ENCODE measurements at regions not wholly inside any gene's neighbourhood (a gene's known extent, or its start where the extent isn't known, plus 50 kb on each side); places are given as distances from the start of the nearest gene placed in this dataset.

GRCh38 chr22:47376901-47377505 is 614.6 kb downstream of the TBC1D22A start:
- no peak for DNase-seq

GRCh38 chr22:47376322-47376700 is 613.9 kb downstream of the TBC1D22A start:
- DNase-seq = no peak

DNA sequence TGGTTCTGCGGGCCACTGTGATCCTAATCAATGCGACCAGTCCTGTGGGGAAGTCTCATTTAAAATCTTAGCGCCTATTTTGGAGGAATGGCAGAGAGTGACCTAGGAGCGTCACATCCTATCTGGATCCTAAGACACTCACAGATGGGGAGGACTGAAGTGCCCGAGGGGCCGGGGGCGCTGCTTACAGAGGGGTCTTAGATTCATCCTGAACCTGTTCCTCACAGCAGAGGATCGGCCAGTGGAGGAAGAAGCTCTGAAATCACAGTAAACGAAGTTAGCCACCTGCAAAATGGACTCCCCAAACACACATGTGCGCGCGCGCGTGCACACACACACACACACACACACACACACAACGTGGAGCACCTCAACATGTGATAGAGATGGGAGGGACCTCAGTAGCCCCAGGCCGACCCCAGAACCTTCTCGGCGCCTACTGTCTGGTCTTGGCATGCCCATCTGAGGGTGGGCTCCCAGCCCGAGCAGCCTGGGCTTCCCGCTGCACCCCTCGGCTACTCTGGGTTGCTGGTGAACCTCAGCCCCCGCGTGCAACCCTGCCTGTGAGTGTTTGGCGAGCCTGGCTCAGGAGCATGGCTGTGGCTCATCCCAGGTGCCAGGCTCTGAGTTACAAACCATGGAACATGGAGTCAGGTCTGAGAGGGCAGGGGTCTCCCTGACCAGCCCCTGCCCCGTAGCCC is 613.3 kb downstream of the TBC1D22A start:
- no peak for DNase-seq

DNA sequence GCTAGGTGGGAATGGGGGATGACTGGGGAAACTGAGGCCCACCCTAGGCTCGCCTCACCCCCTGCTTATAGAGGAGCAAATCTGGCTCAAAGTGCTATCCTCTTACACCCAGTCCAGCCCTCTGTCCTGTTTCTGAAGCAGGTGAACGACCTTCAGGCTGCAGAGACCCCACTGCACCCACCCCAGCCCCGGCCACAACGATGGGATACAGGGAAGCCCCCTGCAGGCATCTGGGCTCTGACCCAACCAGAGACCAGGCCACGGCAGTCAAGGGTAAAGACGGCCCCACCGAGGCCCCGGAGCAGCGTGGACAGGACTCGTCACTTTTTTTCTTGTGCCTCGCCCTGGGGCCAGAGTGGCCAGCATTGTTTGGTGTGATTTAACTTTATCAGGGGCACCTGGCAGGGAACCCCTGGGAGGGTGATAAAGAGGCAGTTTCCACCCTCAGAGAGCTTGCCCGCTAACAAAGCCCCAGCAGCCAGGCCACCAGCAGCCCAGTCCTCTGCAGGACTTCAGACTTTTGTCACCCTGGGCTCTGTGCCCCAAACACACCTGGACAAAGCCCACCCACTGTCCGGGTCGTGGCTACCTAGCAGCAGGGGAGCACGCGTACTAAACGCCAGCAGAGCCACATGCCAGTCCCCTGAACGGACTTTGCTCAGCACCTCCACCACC is 612.6 kb downstream of the TBC1D22A start:
- no peak for DNase-seq

DNA sequence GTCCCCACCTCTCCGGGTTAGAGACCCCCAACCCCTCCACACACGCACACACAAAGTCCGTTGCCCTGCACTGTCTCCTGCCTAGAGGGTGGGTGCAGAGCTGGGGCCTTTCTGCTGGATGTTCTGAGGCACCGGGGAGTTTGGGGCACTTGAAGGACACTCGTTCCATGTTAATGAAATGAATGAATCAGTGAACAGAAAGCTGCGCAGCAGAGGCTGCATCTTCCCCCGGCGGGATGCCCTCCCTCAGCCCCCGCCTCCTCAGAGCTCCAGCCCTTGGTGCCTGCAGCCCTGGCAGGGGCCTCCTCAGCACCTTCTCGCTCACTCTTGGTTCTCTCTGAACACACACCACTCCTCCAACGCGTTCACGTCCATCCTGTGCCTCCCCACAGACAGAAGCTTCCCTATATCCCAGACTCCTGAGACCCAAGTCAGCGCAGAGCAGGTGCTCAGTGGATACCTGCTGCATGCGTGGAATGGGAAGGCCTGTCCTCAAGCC is 611.9 kb downstream of the TBC1D22A start:
- DNase-seq = no peak

DNA sequence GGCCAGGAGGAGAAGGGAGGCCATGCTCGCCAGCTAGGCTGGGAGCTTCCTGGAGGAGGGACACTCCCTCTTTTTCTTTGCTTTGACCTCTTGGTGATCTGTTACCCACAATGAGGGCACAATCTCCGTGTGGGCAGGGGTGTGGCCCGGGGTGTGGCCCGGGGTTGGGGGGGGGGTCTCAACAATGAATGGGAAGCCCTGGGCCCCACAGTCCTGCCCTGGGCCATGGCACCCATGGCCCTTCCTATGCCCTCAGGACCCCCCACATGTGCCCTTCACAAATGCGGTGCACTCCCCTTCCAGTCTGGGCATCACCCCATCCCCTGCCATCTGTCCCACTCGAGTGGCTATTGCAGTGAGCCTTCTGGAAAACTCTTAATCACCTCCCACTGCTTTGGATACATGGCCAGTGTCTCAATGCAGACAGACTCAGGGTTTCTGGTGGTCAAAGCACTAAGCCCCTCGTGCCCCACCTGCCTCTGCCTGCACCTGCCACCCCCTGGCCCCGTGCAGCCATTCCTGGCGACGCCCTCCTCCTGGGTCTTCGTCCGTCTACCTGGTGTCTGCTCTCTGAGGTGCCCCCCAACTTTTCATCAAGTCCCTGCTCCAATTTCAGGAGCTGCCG is 611.3 kb downstream of the TBC1D22A start:
- DNase-seq = no peak

- DNase-seq = no peak
Observed at GRCh38 chr22:47372596-47373385, 610.3 kb downstream of the TBC1D22A start.

DNA sequence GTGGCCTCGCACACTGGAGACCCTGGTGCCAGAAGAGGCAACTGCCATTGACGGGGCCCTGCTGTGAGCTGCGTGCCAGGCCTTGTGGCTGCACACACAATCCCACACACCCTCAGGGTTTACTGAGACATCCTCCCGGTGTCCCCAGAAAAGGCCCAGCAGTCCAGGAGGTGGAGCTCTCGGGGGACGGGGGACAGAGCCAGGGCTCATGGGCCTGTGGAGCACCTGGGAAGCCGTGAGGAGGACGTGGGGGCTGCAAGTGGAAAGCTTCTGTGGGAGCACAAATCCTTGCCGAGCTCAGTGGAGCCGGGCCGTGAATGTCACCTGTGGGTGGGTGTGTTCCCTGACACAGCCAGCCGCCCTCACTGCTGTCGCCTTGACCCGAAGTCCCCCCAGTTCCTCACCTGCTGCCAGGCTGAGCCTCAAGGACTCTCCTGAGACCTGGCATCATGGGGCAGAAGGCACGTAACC is 609.7 kb downstream of the TBC1D22A start:
- no peak for DNase-seq

DNA sequence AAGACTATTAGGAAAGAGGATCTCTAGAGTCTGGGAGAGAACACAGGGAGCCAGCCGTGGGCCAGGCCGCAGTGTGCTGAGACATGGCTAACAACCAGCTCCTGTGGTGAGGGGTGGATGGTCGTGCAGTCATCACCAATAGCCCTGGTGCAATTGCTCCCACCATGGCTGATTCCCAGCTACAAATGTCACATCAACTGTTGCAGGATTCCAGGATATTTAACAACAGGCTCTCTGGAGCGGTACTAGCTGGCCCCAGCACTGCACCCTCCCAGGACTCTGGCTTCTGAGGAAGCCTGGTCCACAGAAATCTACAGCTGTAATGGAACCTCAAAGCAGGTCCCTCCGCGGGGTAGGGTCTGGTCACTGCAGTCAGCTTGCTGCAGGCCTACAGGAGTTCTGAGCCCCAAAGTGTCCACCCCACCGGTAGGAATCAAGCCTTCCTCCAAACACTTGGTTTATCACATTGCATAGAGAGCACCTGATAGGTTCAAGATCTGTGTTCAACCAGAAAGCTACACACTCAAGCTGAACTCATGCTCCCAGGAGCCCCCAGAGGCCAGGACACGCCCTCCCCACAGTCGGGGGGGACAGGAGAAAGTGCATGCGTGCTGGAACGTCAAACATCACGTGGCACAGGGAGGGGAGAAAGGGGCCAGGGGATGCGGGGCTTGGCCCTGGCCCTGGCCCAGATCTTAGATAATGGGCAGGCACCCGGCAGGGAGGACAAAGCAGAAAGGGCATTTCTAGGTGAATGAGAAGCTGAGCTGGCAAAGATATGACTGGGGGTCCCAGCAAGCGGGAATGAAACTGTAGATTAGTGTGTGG is 609.0 kb downstream of the TBC1D22A start:
- DNase-seq = no peak

DNA sequence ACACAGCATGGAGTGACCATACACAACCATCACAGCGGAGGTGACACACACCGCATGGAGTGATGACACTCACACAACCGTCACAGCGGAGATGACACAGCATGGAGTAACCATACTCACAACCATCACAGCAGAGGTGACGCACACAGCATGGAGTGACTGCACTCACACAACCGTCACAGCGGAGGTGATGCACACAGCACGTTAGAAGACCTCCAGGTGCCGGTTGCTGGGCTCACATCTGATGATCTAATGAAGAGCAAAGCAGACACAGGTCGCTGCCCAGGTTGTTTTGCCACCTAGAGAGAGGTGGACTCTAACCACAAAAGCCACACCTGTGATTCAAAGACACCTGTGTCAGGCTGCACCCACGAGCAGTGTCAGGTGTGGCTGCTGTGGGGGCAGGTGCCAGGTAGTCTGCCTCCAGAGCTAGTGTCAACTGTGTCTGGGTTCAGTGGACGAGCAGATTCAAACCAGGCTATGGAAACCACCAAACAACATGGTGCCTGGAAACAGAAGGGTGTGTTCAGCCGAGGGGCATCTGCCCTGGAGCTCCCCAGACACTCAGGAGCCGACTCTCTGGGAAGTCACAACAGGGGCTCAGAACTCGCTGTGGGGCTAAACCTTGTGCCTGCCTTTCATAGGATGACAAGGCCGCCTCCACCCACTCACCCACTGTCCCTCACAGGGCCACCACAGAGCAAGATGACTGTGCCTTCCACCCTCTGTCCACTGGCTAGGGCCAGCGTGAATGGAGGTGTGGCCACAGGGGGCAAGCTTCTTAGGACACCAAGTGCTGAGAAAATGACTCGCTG is 608.2 kb downstream of the TBC1D22A start:
- no peak for DNase-seq

DNA sequence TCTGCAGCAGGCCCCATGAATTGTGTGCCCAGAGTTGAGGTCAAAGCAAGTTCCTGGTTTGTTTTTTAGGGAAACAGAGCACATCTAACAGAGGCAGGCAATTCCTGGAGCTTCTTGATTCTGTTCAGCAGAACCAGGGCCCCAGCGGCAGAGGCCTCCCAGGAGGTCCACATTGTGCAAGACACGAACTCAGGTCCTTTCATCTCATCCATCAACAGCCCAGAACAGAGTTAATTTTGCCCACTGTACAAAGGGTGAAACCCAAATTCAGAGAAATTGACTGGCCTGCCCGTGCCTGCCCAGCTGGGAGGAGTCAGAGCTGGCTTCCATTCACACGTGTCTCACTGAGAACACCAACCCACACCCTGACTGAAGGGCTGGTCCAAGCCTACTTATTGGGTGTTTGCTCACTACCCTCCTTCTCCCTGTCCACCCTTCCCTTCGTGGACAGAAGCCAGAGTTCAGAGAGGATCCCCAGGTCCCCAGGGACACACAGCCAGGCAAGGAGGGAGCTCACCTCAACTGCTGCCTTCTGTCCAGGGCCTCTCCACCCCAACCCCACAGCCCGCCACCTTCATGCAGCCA is 607.1 kb downstream of the TBC1D22A start:
- DNase-seq = no peak

- no peak for DNase-seq
Observed at GRCh38 chr22:47369020-47369419, 606.6 kb downstream of the TBC1D22A start.

GRCh38 chr22:47367993-47368945 is 605.8 kb downstream of the TBC1D22A start:
- no peak for DNase-seq

DNA sequence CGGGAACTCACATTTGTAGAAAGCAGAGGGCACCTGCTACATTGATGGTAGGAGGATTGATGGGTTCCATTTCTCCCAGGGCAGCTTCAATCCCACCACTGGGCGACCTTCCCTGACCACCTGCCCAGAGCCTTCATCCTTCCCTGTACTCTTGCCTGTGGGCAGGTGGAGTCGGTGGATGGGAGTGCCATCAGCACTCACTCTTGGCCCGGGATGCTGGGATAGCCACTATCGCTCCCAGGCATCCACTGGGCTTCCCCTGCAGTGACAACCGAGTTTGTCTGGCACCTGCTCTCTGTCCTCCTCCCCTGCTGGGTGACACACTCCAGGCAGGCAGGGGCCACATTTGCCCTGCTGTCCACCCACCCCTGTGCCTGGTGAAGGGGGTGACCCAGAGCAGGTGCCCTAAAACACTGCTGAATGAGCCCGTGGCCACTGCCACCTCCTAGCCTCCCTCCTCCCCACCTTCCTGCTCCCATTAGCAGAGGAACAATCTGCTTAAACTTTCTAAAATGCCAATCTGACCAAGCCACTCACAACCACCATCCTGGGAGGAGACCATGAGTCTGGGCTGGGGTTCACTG is 604.7 kb downstream of the TBC1D22A start:
- no peak for DNase-seq

GRCh38 chr22:47366026-47366767 is 603.7 kb downstream of the TBC1D22A start:
- no peak for DNase-seq

GRCh38 chr22:47361247-47361646 is 598.8 kb downstream of the TBC1D22A start:
- DNase-seq = no peak

GRCh38 chr22:47357493-47357892 is 595.0 kb downstream of the TBC1D22A start:
- no peak for DNase-seq

- no peak for DNase-seq
Observed at GRCh38 chr22:47357086-47357485, 594.6 kb downstream of the TBC1D22A start.

Data from bone marrow (tissue), 2 donors.